ENCODE measurements at regions not wholly inside any gene's neighbourhood (a gene's known extent, or its start where the extent isn't known, plus 50 kb on each side); places are given as distances from the start of the nearest gene placed in this dataset.
"Not testable (repeated sequence)": the region's sequence is repeated elsewhere in the genome, so short reads cannot be mapped to it uniquely, and the experiment has no call there.

DNA sequence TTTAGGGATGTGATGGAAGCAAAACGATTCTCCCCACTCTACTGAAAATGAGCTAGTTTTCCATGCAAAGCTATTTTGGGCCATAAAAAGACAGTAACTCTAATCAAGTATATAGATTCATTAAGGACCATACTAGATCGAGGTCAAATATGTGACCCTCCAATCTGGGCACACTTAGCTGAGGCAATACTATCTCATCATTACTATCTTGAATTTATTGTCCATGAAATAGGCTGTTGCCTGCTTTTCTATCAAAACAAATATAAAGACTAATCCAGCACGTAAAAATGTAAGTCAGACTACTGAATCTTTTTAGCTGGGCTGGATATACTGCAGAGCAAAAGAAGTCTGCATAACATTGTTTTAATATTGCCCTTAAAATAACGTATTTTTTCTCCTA, 943.1 kb downstream of the NR2F1-AS1 start:
- Histone ChIP-seq H3K4me3 (no peak overlapping the region), H3K36me3 (ENCODE audit: low read depth) (no peaks in the 10 kb centered on the region), H3K9me3 (no peaks in the 10 kb centered on the region), H3K4me1 (ENCODE audit: low read depth) (peaks cover 5% of the 10 kb centered on the region)
- no peak for DNase-seq
- intact Hi-C loops (cut with DNase I, micrococcal nuclease) = no loop called here
- no peak for TF ChIP-seq CTCF (IDR thresholded peaks at IDR 0.05)
- no peak for ATAC-seq

DNA sequence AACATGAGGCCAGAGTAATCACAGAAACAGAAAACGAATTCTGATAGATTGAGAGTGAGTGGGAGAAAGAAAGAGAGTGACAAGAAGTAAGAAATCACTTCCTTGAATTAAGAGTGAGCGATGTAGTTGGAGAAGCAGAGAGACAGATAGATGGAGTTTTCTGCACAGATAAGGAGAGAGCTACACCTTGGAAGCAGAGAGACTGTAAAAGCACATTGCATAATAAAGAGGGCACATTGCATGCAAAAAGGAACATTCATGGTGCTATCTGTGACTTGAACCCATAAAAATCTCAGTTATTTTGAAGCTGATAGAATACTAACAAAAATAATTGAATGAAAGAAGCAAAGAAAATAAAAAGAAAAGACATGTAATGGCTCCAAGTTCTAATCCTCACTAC, 943.8 kb downstream of the NR2F1-AS1 start:
- DNase-seq (no peak), ATAC-seq (no peak)
- H3K36me3 ChIP-seq (ENCODE audit: low read depth) = no peaks in the 10 kb centered on the region
- intact Hi-C loops (cut with DNase I, micrococcal nuclease) = no loop called here
- H3K4me3 ChIP-seq = no peak overlapping the region
- H3K9me3 ChIP-seq = no peaks in the 10 kb centered on the region
- no peak for TF ChIP-seq CTCF (IDR thresholded peaks at IDR 0.05)
- H3K4me1 ChIP-seq (ENCODE audit: low read depth) = peaks cover 5% of the 10 kb centered on the region

GRCh38 chr5:92635001-92635461, 946.0 kb downstream of the NR2F1-AS1 start:
- no peak overlapping the region for H3K4me3 ChIP-seq
- peak in 2 of 3 donors; percentile 23 to 38 for DNase-seq
- H3K4me1 ChIP-seq (ENCODE audit: low read depth) = no peaks in the 10 kb centered on the region
- intact Hi-C loops (cut with DNase I, micrococcal nuclease) = no loop called here
- TF ChIP-seq CTCF (IDR thresholded peaks at IDR 0.05) = no peak
- ATAC-seq = peak; percentile 81
- H3K9me3 ChIP-seq = no peaks in the 10 kb centered on the region
- H3K36me3 ChIP-seq (ENCODE audit: low read depth) = no peaks in the 10 kb centered on the region

- H3K4me1 ChIP-seq (ENCODE audit: low read depth) = no peaks in the 10 kb centered on the region
- H3K36me3 ChIP-seq (ENCODE audit: low read depth) = no peaks in the 10 kb centered on the region
- TF ChIP-seq CTCF (IDR thresholded peaks at IDR 0.05) = no peak
- no peak overlapping the region for H3K4me3 ChIP-seq
- intact Hi-C loops (cut with DNase I, micrococcal nuclease) = no loop called here
- no peaks in the 10 kb centered on the region for H3K9me3 ChIP-seq
- ATAC-seq (no peak), DNase-seq (no peak)
Observed at GRCh38 chr5:92633875-92634487, 947.0 kb downstream of the NR2F1-AS1 start.

DNA sequence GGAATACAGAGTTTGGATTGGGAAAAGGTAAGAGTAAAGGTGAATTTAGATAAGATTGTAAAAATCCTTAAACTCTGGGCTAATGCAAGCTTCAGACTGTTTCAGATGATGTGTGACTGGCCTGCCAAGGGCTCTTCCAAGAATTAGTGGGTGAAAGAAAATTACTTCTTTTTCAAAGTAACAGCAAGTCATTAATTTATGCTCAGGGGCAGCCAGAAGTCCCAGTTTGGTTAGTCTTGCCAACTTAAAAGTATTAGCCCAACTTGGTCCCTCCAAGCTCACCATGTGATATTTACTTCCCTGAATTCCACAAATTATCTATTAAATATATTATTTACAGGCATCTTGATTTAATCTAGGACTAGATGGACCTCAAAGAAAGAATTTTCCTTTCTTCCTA, 947.8 kb downstream of the NR2F1-AS1 start:
- TF ChIP-seq CTCF (IDR thresholded peaks at IDR 0.05) = no peak
- ATAC-seq (no peak), DNase-seq (no peak)
- no peaks in the 10 kb centered on the region for H3K36me3 ChIP-seq (ENCODE audit: low read depth)
- no peaks in the 10 kb centered on the region for H3K4me1 ChIP-seq (ENCODE audit: low read depth)
- no peak overlapping the region for H3K4me3 ChIP-seq
- no peaks in the 10 kb centered on the region for H3K9me3 ChIP-seq
- intact Hi-C loops (cut with DNase I, micrococcal nuclease) = no loop called here

GRCh38 chr5:92631237-92631701, 949.8 kb downstream of the NR2F1-AS1 start:
- H3K36me3 ChIP-seq (ENCODE audit: low read depth); H3K4me3 ChIP-seq; H3K9me3 ChIP-seq; H3K4me1 ChIP-seq (ENCODE audit: low read depth); ATAC-seq; intact Hi-C loops (cut with DNase I, micrococcal nuclease): not testable (repeated sequence)
- DNase-seq = peak in 1 of 3 donors; percentile 33

Measured in mucosa of descending colon (tissue), 3 donors.